HG03196 (cell line): ENCODE measurements at regions not wholly inside any gene's neighbourhood (a gene's known extent, or its start where the extent isn't known, plus 50 kb on each side); places are given as distances from the start of the nearest gene placed in this dataset.

Experiments
- ATAC-seq: cut with Tn5 transposase; IDR thresholded peaks from one replicate; pipeline ENCODE4 v1.9.1; 2021; ENCODE audit not compliant: unreplicated experiment

DNA sequence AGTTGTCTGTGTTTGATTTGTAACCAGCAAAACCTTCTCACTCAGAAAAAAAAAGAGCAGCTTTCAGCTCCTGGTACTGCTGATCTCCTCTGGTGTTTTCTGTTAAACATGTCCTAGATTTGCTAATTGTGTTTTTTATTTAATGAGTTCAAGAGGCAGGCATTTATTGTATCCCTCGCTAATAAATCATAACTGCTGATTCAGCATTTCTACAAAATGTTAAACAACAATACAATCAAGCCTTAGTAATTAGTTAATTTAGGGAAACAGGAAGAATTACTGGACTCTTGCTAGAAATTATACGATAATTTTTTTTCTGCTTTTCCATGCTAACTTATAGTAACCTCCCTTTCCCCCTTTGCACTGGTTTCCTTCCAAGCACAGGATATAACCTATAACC, 66.8 kb upstream of the NRP1 start:
- no peak for ATAC-seq

DNA sequence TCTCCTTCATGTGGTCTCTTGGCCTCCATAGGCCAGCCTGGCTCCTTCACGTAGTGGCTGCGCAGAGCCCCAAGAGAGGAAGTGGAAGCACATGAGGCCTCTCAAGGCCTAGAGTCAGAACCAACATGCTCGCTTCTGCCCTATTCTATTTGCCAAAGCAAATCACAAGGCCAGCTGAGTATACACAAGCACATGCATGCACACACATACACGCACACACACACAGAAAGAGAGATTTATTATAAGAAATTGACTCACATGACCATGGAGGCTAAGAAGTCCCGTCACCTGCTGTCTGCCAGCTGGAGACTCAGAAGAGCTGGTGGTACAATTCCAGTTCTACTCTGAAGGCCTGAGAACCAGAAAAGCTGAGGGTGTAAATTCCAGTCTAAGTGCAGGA, 64.3 kb upstream of the NRP1 start:
- ATAC-seq: no peak

DNA sequence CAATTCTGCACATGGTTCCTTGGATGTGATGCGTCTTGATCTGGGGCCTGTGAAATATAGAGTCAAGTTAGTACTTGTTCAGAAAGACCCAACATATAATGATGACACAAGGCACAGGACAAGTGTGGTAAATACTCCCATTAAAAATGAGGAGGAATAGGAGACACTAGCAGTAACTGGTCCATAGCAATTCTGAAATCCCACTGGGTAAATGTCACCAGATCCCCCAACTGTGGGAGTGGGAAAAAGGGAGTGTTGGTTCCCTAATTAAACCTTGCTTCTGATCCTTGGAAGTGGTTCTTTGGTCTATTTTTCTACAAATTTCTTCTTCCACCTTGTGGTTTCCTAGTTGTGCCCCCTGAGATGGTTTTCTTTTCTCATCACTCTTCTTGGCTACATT, 62.5 kb upstream of the NRP1 start:
- no peak for ATAC-seq

DNA sequence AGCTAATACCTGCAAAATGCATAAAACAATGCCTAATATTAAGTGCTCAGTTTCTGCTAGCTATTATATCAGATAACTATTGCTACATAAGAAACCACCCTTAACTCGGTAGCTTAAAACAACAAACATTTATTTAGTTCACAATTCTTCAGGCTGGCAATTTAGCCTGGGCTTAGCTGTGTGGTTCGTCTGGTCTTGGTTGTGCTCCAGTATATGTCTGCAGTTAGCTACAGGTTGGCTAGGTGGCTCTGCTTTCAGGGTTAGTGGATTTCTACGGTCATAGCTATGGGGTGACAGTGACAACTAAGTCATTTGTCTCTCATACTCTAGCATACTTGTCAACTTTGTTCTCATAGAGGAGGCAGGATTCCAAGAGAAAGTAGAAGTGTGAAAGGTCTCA, 61.8 kb upstream of the NRP1 start:
- ATAC-seq: no peak

DNA sequence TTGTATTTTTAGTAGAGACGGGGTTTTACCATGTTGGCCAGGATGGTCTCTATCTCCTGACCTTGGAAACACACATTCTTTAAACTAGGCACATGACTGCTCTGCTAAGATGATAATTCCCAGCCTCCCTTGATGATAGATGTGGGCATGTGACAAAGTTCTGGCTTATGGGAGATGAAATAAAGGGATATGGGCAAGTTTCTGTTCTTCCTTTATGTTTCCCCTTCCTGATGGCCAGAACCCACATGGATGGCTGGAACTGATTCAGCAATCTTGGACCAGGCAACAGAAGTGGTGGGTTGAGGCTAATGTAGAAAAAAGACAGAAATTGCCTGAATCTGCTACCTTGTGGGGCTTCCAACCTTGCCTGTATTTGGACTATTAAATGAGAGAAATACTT, 60.7 kb upstream of the NRP1 start:
- no peak for ATAC-seq

DNA sequence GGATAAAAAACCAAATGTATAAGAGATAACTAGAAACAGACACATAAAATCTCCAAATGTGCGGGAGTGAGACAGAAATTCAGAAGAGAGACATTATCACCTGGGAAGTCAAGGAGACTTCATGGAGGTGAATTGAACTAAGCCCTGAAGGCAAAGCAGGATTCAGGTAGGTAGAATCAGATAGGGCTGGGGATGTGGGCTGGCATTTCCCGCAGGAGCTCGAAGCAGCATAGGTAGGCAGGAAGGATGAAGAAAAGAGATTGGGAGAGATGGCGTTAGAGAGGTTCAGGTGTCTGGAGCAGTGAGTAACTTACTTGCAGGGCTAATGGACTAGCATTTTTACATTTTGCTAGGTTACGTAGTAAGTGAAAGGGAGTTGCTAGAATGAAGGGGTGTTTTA, 58.2 kb upstream of the NRP1 start:
- ATAC-seq: no peak

DNA sequence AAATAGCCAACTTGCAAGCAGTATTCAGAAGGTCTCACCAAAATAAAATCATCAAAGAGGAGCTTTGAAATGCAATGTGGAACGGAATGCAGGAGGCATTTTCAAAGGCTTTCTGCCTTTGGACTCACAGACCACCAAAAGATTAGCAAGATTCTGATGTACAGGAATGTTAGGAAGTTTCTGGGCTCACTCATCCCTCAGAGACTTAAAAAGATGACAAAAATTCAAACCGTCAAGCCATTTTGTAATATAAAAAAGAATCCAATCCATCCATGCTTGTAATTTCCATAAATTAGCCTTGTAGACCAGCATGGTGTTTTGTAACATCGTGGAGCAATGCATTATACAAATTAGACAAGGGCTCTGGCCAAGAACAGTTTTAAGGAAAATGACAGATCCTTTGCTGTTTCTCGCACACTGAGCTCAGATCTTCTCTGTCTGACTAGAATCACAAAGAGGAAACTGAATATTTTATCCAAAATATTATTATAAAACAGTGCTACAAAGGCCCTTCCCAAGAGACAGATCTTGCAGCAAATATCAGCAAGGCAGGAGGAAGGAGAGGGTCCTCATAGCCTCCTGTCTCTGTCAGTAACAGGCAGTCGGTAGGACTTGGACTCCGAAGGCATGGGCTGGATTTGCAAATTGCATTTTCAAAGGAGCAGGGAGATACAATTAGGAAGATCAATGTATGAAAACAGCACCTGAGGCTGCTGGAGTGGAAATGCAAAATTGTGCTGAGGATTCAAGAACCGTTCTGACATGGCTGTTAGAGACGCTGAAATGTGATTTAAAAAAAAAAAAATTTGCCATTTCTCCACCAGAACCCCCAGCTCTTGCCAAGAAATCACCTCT, 57.4 kb upstream of the NRP1 start:
- ATAC-seq: no peak

DNA sequence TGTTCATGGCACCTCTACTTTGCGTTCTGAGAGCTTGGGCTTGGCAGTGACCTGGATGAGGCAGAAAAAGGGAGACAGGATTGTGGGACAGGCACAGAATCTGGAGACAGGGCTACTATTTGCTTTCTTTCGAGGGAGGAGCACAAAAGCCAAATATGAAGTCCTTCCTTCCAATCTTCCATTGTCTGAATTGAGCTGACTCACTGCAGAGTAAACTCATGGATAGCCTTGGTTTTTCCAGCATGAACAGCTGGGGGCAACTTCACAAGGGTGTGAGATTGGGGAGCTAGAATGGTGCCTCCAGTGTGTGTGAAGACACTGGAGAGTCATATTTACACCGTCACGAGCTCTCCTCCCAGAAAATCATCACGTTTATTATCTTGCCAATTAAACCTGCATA, 55.6 kb upstream of the NRP1 start:
- ATAC-seq: no peak

DNA sequence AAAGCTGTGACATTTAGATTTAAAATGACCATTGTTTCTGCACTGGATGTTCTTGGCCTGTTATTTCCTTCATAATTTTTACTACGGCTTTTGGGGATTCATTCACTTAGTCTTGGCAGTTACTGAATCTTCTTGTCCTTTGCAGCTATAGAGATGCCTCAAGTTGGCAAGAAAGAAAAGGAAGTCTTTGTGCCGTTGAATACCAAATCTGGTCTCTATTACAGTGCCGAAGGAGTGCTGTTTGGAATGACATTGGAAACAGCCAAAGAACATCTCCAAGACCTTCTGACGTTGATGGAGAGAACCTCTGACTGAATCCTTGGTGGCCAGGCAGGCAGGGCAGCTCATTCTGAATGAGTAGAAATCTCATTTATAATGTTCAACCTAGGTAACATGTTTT, 54.3 kb upstream of the NRP1 start:
- ATAC-seq: no peak

DNA sequence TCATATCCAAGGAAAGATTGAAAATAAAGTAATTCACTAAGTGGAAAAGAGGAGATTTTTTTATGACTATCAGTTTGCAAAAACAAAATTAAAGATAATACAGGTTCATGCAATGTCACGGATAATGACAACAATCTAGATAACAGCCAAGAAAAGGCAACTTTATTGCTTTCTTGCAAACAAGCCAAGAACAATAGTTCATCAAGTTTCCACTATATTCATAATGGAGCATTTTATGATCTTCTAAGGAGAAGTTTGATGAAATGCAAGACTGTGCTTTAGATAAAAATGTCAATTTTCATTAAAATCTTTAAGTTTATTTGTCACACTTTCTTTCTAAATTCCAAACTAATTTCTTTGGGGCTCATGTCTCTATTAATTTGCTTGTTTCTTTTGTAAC, 53.9 kb upstream of the NRP1 start:
- no peak for ATAC-seq

DNA sequence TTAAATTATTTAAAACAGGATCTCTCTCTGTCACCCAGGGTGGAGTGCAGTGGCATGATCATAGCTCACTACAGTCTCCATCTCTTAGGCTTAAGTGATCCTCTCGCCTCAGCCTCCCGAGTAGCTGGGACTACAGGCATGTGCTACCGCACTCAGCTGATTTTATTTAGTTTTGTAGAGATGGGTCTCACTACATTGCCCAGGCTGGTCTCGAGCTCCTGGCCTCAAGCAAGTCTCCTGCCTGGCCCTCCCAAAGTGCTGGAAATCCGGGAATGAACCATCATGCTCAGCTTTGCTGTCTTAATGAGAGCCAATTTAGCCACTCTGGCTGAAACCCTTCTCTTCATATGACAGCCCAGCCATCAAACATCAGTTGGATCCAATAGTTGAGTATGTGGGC, 53.3 kb upstream of the NRP1 start:
- no peak for ATAC-seq

DNA sequence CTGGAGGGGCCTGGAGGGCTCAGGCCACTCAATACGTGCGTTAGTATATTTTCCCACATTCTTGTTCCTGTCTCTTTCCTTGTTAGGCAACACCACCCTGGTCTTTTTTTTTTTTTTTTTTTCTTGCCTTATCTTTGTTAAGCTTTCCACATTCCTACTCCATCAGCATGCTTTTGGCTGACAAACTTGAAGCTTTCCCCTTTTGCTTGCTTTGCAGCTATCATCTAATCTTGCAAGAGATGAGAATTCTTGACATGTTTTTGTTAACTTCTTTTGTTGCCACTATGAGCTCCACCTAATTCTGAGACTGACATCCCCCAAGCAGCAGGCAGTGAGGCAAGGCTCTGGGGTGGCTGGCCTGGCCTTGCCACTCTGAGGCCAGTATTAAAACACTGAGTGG, 52.5 kb upstream of the NRP1 start:
- ATAC-seq: no peak

DNA sequence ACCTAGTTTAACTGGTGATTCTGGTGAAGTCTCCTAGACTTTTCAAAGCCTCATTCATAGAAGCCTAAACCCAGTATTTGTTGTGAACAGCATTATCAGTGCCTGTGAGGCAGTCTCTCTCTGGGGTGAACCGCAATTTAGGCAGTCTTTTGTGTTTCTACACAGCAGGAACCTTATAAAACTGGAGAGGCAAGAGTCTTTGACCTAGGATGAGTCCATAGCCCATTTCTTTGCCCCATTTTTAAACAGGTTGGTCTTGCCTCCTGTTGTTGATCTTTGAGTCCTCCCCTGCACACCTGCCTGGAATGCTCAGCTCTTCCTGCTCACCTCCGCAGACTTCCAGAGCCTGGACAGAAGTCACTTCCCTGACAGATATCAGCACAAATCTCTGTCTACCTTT, 51.2 kb upstream of the NRP1 start:
- no peak for ATAC-seq

DNA sequence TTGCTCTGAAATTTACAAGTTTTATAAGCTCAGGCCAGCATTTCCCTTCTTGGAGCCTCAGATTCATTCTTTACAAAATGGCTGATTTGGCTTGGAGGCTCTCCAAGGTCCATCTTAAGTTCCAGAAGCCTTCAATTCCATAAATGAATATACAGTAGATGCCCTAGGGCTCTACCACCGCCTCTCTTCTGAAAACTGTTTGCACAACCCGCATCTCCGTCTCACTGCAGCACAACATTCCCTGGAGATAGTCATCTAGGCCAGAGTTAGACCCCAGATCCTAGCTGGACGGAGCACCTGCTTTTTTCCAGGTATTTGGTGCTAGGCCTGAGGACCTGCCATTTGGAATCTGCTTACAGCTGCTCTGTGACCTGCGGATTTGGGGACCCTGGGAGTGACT, 50.5 kb upstream of the NRP1 start:
- no peak for ATAC-seq
